ENCODE measurements at regions not wholly inside any gene's neighbourhood (a gene's known extent, or its start where the extent isn't known, plus 50 kb on each side); places are given as distances from the start of the nearest gene placed in this dataset.

- TF ChIP-seq, protein P1, sequence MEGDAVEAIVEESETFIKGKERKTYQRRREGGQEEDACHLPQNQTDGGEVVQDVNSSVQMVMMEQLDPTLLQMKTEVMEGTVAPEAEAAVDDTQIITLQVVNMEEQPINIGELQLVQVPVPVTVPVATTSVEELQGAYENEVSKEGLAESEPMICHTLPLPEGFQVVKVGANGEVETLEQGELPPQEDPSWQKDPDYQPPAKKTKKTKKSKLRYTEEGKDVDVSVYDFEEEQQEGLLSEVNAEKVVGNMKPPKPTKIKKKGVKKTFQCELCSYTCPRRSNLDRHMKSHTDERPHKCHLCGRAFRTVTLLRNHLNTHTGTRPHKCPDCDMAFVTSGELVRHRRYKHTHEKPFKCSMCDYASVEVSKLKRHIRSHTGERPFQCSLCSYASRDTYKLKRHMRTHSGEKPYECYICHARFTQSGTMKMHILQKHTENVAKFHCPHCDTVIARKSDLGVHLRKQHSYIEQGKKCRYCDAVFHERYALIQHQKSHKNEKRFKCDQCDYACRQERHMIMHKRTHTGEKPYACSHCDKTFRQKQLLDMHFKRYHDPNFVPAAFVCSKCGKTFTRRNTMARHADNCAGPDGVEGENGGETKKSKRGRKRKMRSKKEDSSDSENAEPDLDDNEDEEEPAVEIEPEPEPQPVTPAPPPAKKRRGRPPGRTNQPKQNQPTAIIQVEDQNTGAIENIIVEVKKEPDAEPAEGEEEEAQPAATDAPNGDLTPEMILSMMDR (conservative IDR thresholded peaks at IDR 0.05; ENCODE audit: low read depth in 2 of 2) = no peak
- TF ChIP-seq EZH2 (IDR thresholded peaks at IDR 0.05; ENCODE audit: low read depth, unreplicated experiment) (no peak), JUNB (IDR thresholded peaks at IDR 0.05; ENCODE audit: unreplicated experiment) (no peak), POLR2AphosphoS5 (IDR thresholded peaks at IDR 0.05; ENCODE audit: low read depth) (no peak), CREB1 (CRISPR knock-in tag; IDR thresholded peaks at IDR 0.05; ENCODE audit: low read depth) (no peak), EZH2phosphoT487 (IDR thresholded peaks at IDR 0.05; ENCODE audit: unreplicated experiment) (no peak), ZNF331 (CRISPR knock-in tag; IDR thresholded peaks at IDR 0.05; ENCODE audit: low read depth) (no peak)
Measured at GRCh38 chr2:10964052-10964790, 52.5 kb downstream of the KCNF1 start.

All from GM23338 (cell line).